ENCODE measurements at regions not wholly inside any gene's neighbourhood (a gene's known extent, or its start where the extent isn't known, plus 50 kb on each side); places are given as distances from the start of the nearest gene placed in this dataset.

GRCh38 chr14:43471595-43471994, 1035.5 kb downstream of the FSCB start:
- DNase-seq (ENCODE audit: low read depth, low spot score) (no peak), ATAC-seq (no peak)
- no peaks in the 10 kb centered on the region for H3K4me1 ChIP-seq (ENCODE audit: control insufficient read depth, insufficient read depth, low read length)
- H3K9me3 ChIP-seq (ENCODE audit: control insufficient read depth, insufficient read depth, low read depth, low read length) = no peaks in the 10 kb centered on the region
- TF ChIP-seq POLR2AphosphoS5 (IDR thresholded peaks at IDR 0.05; ENCODE audit: low read depth, low read length) = no peak
- no peak for TF ChIP-seq SIN3A (IDR thresholded peaks at IDR 0.05; ENCODE audit: borderline replicate concordance, insufficient read depth, low read depth, low read length)
- no peak for TF ChIP-seq CTCF (IDR thresholded peaks at IDR 0.05)
- no peak for TF ChIP-seq REST (IDR thresholded peaks at IDR 0.05; ENCODE audit: insufficient read depth in 1 of 2, low read depth in 2 of 2, low read length in 1 of 2)
- TF ChIP-seq TCF7L2 (IDR thresholded peaks at IDR 0.05; ENCODE audit: low read depth, low read length) = no peak
- H3K27ac ChIP-seq (ENCODE audit: low read length) = no peak overlapping the region
- no peaks in the 10 kb centered on the region for H3K27me3 ChIP-seq (ENCODE audit: control insufficient read depth, insufficient read depth, low read length)
- H3K4me3 ChIP-seq (ENCODE audit: low read depth in 2 of 2, low read length in 2 of 2) = no peak overlapping the region
- in situ Hi-C loops (cut with HindIII; ENCODE audit: low pct_unique_long_range_greater_than_20kb, low sequenced_read_pairs) (no loop called here), intact Hi-C loops (cut with micrococcal nuclease; ENCODE audit: unreplicated experiment) (no loop called here)
- ChIA-PET CTCF (no interaction called here), POLR2A (no interaction called here)
- H3K36me3 ChIP-seq (ENCODE audit: control insufficient read depth, insufficient read depth, low read length) = no peaks in the 10 kb centered on the region; the same call in 1 of the 2 replicates
- no TSS peak for BruUV-seq (replicated peaks)

- ATAC-seq = no peak
- H3K4me3 ChIP-seq (ENCODE audit: low read depth in 2 of 2, low read length in 2 of 2) = no peak overlapping the region
- intact Hi-C loops (cut with micrococcal nuclease; ENCODE audit: unreplicated experiment) (no loop called here), in situ Hi-C loops (cut with HindIII; ENCODE audit: low pct_unique_long_range_greater_than_20kb, low sequenced_read_pairs) (no loop called here)
- ChIA-PET POLR2A (no interaction called here), CTCF (no interaction called here)
- DNase-seq (ENCODE audit: low read depth, low spot score) = no peak
- no peaks in the 10 kb centered on the region for H3K36me3 ChIP-seq (ENCODE audit: control insufficient read depth, insufficient read depth, low read length)
- H3K9me3 ChIP-seq (ENCODE audit: control insufficient read depth, insufficient read depth, low read depth, low read length) = no peaks in the 10 kb centered on the region
- no peaks in the 10 kb centered on the region for H3K4me1 ChIP-seq (ENCODE audit: control insufficient read depth, insufficient read depth, low read length)
- TF ChIP-seq TCF7L2 (IDR thresholded peaks at IDR 0.05; ENCODE audit: low read depth, low read length) (peak; percentile 42; the same call in 1 of the 2 replicates), SIN3A (IDR thresholded peaks at IDR 0.05; ENCODE audit: borderline replicate concordance, insufficient read depth, low read depth, low read length) (no peak)
- no TSS peak for BruUV-seq (replicated peaks)
- no peaks in the 10 kb centered on the region for H3K27me3 ChIP-seq (ENCODE audit: control insufficient read depth, insufficient read depth, low read length)
- H3K27ac ChIP-seq (ENCODE audit: low read length) = no peak overlapping the region; the same call in 1 of the 2 replicates
These were observed 1042.1 kb downstream of the FSCB start for GRCh38 chr14:43464968-43465367.

- BruUV-seq (replicated peaks) = no TSS peak
- Histone ChIP-seq H3K4me3 (ENCODE audit: low read depth in 2 of 2, low read length in 2 of 2) (no peak overlapping the region), H3K27me3 (ENCODE audit: control insufficient read depth, insufficient read depth, low read length) (no peaks in the 10 kb centered on the region), H3K4me1 (ENCODE audit: control insufficient read depth, insufficient read depth, low read length) (no peaks in the 10 kb centered on the region), H3K36me3 (ENCODE audit: control insufficient read depth, insufficient read depth, low read length) (no peaks in the 10 kb centered on the region), H3K9me3 (ENCODE audit: control insufficient read depth, insufficient read depth, low read depth, low read length) (no peaks in the 10 kb centered on the region), H3K27ac (ENCODE audit: low read length) (no peak overlapping the region)
- ChIA-PET CTCF (no interaction called here), POLR2A (no interaction called here)
- intact Hi-C loops (cut with micrococcal nuclease; ENCODE audit: unreplicated experiment) (no loop called here), in situ Hi-C loops (cut with HindIII; ENCODE audit: low pct_unique_long_range_greater_than_20kb, low sequenced_read_pairs) (no loop called here)
- DNase-seq (ENCODE audit: low read depth, low spot score) (no peak), ATAC-seq (no peak)
- TF ChIP-seq TCF7L2 (IDR thresholded peaks at IDR 0.05; ENCODE audit: low read depth, low read length) (no peak), POLR2AphosphoS5 (IDR thresholded peaks at IDR 0.05; ENCODE audit: low read depth, low read length) (no peak), SIN3A (IDR thresholded peaks at IDR 0.05; ENCODE audit: borderline replicate concordance, insufficient read depth, low read depth, low read length) (no peak), REST (IDR thresholded peaks at IDR 0.05; ENCODE audit: insufficient read depth in 1 of 2, low read depth in 2 of 2, low read length in 1 of 2) (no peak), CTCF (IDR thresholded peaks at IDR 0.05) (no peak)
These were observed 1057.8 kb downstream of the FSCB start for GRCh38 chr14:43449291-43449690.

All from Panc1 (cell line).